Thymus (tissue), 11 donors: ENCODE measurements at regions not wholly inside any gene's neighbourhood (a gene's known extent, or its start where the extent isn't known, plus 50 kb on each side); places are given as distances from the start of the nearest gene placed in this dataset.
"Not testable (repeated sequence)": the region's sequence is repeated elsewhere in the genome, so short reads cannot be mapped to it uniquely, and the experiment has no call there.

ENCODE experiments used
- DNase-seq, 9 donors: peaks; one replicate each; pipeline ENCODE4 v3.0.0-alpha.2; 2013; ENCODE audit warnings: low spot score in 9 of 9, low read depth in 6 of 9, missing footprints in 1 of 9
- H3K27ac ChIP-seq, 2 donors: one replicate each; pipeline ENCODE4 v1.5.1; 2013; ENCODE audit warnings: control low read depth in 1 of 2, low read depth in 1 of 2, low read length in 1 of 2, mild to moderate bottlenecking in 1 of 2, moderate library complexity in 1 of 2
- H3K27me3 ChIP-seq, 2 donors: one replicate each; pipeline ENCODE4 v1.5.1; 2013; ENCODE audit warnings: low read length in 1 of 2; ENCODE audit not compliant: control insufficient read depth in 2 of 2, insufficient read depth in 1 of 2
- H3K36me3 ChIP-seq, 2 donors: one replicate each; pipeline ENCODE4 v1.5.1; 2013; ENCODE audit warnings: low read length in 1 of 2, mild to moderate bottlenecking in 1 of 2, moderate library complexity in 1 of 2; ENCODE audit not compliant: control insufficient read depth in 2 of 2, insufficient read depth in 2 of 2
- H3K4me1 ChIP-seq, 2 donors: one replicate each; pipeline ENCODE4 v1.5.1; 2013; ENCODE audit warnings: low read length in 2 of 2; ENCODE audit not compliant: control insufficient read depth in 2 of 2, insufficient read depth in 2 of 2
- H3K4me3 ChIP-seq, 2 donors: one replicate each; pipeline ENCODE4 v1.5.1; 2013; ENCODE audit warnings: low read length in 2 of 2, control low read depth in 1 of 2, mild to moderate bottlenecking in 1 of 2
- H3K9me3 ChIP-seq, 2 donors: one replicate each; pipeline ENCODE4 v1.5.1; 2013; ENCODE audit warnings: low read length in 1 of 2, mild to moderate bottlenecking in 1 of 2; ENCODE audit not compliant: control insufficient read depth in 2 of 2, insufficient read depth in 1 of 2
- WGBS: extraction: QIAGEN DNeasy Blood & Tissue Kit; methylation state at CpG from one replicate; pipeline ENCODE4 v1.1.7; 2013; 5-methylcytosine and 5-hydroxymethylcytosine counted together
- donor health status: healthy.

GRCh38 chr14:105711841-105712460, 185.6 kb downstream of the TMEM121 start:
- DNase-seq, result no peak
- Histone ChIP-seq H3K27ac (no peak overlapping the region), H3K4me1 (no peaks in the 10 kb centered on the region), H3K4me3 (no peak overlapping the region), H3K36me3 (no peaks in the 10 kb centered on the region), H3K9me3 (peaks cover 0 to 18% of the 10 kb centered on the region in 2 donors), H3K27me3 (no peaks in the 10 kb centered on the region)
- WGBS, result 91% methylated on average over 5 of the region's 5 CpGs

- H3K9me3 ChIP-seq, result peaks cover 0 to 18% of the 10 kb centered on the region in 2 donors
- H3K36me3 ChIP-seq, DNase-seq, H3K27me3 ChIP-seq, H3K27ac ChIP-seq, H3K4me3 ChIP-seq, H3K4me1 ChIP-seq: not testable (repeated sequence)
- 82% methylated on average over 17 of the region's 18 CpGs for WGBS
Measured at GRCh38 chr14:105712670-105713069, 186.3 kb downstream of the TMEM121 start.

- H3K9me3 ChIP-seq, result peaks cover 0 to 18% of the 10 kb centered on the region in 2 donors
- WGBS, result 93% methylated on average over 17 of the region's 17 CpGs
- H3K27me3 ChIP-seq, H3K4me1 ChIP-seq, DNase-seq, H3K4me3 ChIP-seq, H3K36me3 ChIP-seq, H3K27ac ChIP-seq: not testable (repeated sequence)
Measured at GRCh38 chr14:105713160-105713559, 186.8 kb downstream of the TMEM121 start.

GRCh38 chr14:105713836-105714235, 187.5 kb downstream of the TMEM121 start:
- not testable (repeated sequence) for H3K4me3 ChIP-seq, H3K27me3 ChIP-seq, H3K4me1 ChIP-seq, H3K36me3 ChIP-seq, DNase-seq, H3K27ac ChIP-seq
- H3K9me3 ChIP-seq, result peaks cover 0 to 18% of the 10 kb centered on the region in 2 donors
- WGBS, result 85% methylated on average over 7 of the region's 10 CpGs

- not testable (repeated sequence) for DNase-seq
Measured at GRCh38 chr14:105718787-105719186, 192.4 kb downstream of the TMEM121 start.

GRCh38 chr14:105720106-105720505, 193.7 kb downstream of the TMEM121 start:
- not testable (repeated sequence) for H3K27ac ChIP-seq, H3K27me3 ChIP-seq, H3K36me3 ChIP-seq, H3K4me3 ChIP-seq, DNase-seq, H3K9me3 ChIP-seq, H3K4me1 ChIP-seq
- 93% methylated on average over 9 of the region's 12 CpGs for WGBS

More at GRCh38 chr14:105718787-105719186, 192.4 kb downstream of the TMEM121 start:
- H3K9me3 ChIP-seq, H3K4me1 ChIP-seq, H3K27ac ChIP-seq, H3K27me3 ChIP-seq, H3K4me3 ChIP-seq, H3K36me3 ChIP-seq: not testable (repeated sequence)
- WGBS, result 98% methylated on average over 6 of the region's 7 CpGs

GRCh38 chr14:105720852-105721601, 194.6 kb downstream of the TMEM121 start:
- H3K4me3 ChIP-seq, H3K4me1 ChIP-seq, DNase-seq, H3K27me3 ChIP-seq, H3K27ac ChIP-seq, H3K9me3 ChIP-seq, H3K36me3 ChIP-seq: not testable (repeated sequence)
- WGBS, result 97% methylated on average over 20 of the region's 23 CpGs

- H3K27ac ChIP-seq, H3K36me3 ChIP-seq, DNase-seq, H3K9me3 ChIP-seq, H3K27me3 ChIP-seq, H3K4me3 ChIP-seq, H3K4me1 ChIP-seq: not testable (repeated sequence)
- WGBS, result 95% methylated on average over 17 of the region's 17 CpGs
Measured at GRCh38 chr14:105721602-105721970, 195.2 kb downstream of the TMEM121 start.

- H3K27ac ChIP-seq, H3K27me3 ChIP-seq, H3K4me1 ChIP-seq, H3K9me3 ChIP-seq, H3K4me3 ChIP-seq, DNase-seq, H3K36me3 ChIP-seq: not testable (repeated sequence)
- WGBS, result 97% methylated on average over 40 of the region's 40 CpGs
Measured at GRCh38 chr14:105721996-105722709, 195.8 kb downstream of the TMEM121 start.
